NT2/D1 (cell line): ENCODE measurements at regions not wholly inside any gene's neighbourhood (a gene's known extent, or its start where the extent isn't known, plus 50 kb on each side); places are given as distances from the start of the nearest gene placed in this dataset.

ENCODE experiments used
- SUZ12 ChIP-seq: IDR thresholded peaks from 2 replicates; pipeline ENCODE4 v1.6.1; 2011; ENCODE audit not compliant: insufficient read length, insufficient read depth; ENCODE audit errors: extremely low read depth
- YY1 ChIP-seq: IDR thresholded peaks from 2 replicates; pipeline ENCODE4 v1.6.1; 2011; ENCODE audit not compliant: insufficient read length, insufficient read depth
- ZNF274 ChIP-seq: IDR thresholded peaks from 2 replicates; pipeline ENCODE4 v1.6.1; 2011; ENCODE audit warnings: mild to moderate bottlenecking, low read depth, low read length

GRCh38 chr5:21140987-21141386 lies 1153.0 kb upstream of the CDH18 start:
- TF ChIP-seq YY1 (no peak), ZNF274 (no peak), SUZ12 (no peak)
